Mesenchymal stem cell (in vitro differentiated cells and primary cell): ENCODE measurements at regions not wholly inside any gene's neighbourhood (a gene's known extent, or its start where the extent isn't known, plus 50 kb on each side); places are given as distances from the start of the nearest gene placed in this dataset.

Experiments used
- DNase-seq: peaks from one replicate; pipeline ENCODE4 v3.0.0-alpha.2; 2013
- H2AFZ ChIP-seq: one replicate; pipeline ENCODE4 v1.6.1; 2013; ENCODE audit warnings: low read depth, mild to moderate bottlenecking, control low read depth, inconsistent platforms, low read length, moderate library complexity
- H2AK5ac ChIP-seq: 2 replicates; pipeline ENCODE4 v1.6.1; 2013; ENCODE audit warnings: low read length, moderate library complexity, mild to moderate bottlenecking, inconsistent platforms; ENCODE audit not compliant: severe bottlenecking
- H2BK120ac ChIP-seq: one replicate; pipeline ENCODE4 v1.6.1; 2013; ENCODE audit warnings: low read depth, mild to moderate bottlenecking, inconsistent platforms, low read length, moderate library complexity
- H2BK12ac ChIP-seq, 2 experiments: one replicate each; pipeline ENCODE4 v1.6.1; 2013; ENCODE audit warnings: inconsistent platforms in 2 of 2, low read length in 2 of 2, mild to moderate bottlenecking in 2 of 2, moderate library complexity in 2 of 2, control low read depth in 1 of 2
- H2BK15ac ChIP-seq: one replicate; pipeline ENCODE4 v1.6.1; 2013; ENCODE audit warnings: mild to moderate bottlenecking, low read depth, inconsistent platforms; ENCODE audit not compliant: poor library complexity, severe bottlenecking
- H2BK5ac ChIP-seq: 2 replicates; pipeline ENCODE4 v1.6.1; 2013; ENCODE audit warnings: low read depth, mild to moderate bottlenecking, low read length, control low read depth, inconsistent platforms; ENCODE audit not compliant: poor library complexity, severe bottlenecking
- H3K14ac ChIP-seq, 2 experiments: one replicate each; pipeline ENCODE4 v1.6.1; 2013; ENCODE audit warnings: inconsistent platforms in 2 of 2, low read length in 2 of 2, control low read depth in 1 of 2, mild to moderate bottlenecking in 1 of 2, moderate library complexity in 1 of 2
- H3K18ac ChIP-seq, 2 experiments: one replicate each; pipeline ENCODE4 v1.6.1; 2013; ENCODE audit warnings: inconsistent platforms in 2 of 2, low read length in 2 of 2, control low read depth in 1 of 2, low read depth in 1 of 2, mild to moderate bottlenecking in 1 of 2
- H3K23ac ChIP-seq, 2 experiments: one replicate each; pipeline ENCODE4 v1.6.1; 2013; ENCODE audit warnings: inconsistent platforms in 2 of 2, low read length in 2 of 2, mild to moderate bottlenecking in 2 of 2, moderate library complexity in 2 of 2, control low read depth in 1 of 2
- H3K27ac ChIP-seq: 2 replicates; pipeline ENCODE4 v1.5.1; 2013; ENCODE audit warnings: mild to moderate bottlenecking, moderate library complexity, low read length, control low read depth, inconsistent platforms; ENCODE audit not compliant: poor library complexity, severe bottlenecking
- H3K27me3 ChIP-seq, 2 experiments: 2 replicates each; pipeline versions ENCODE4 v1.6.1 to v1.7.0; 2013; ENCODE audit warnings: low read length in 2 of 2, mild to moderate bottlenecking in 2 of 2, moderate library complexity in 2 of 2, control low read depth in 1 of 2, inconsistent platforms in 1 of 2; ENCODE audit not compliant: control insufficient read depth in 1 of 2, insufficient read depth in 1 of 2
- H3K36me3 ChIP-seq, 2 experiments: 2 replicates each; pipeline versions ENCODE4 v1.6.1 to v1.7.0; 2013; ENCODE audit warnings: low read length in 2 of 2, control low read depth in 1 of 2, inconsistent platforms in 1 of 2, low read depth in 1 of 2, mild to moderate bottlenecking in 1 of 2; ENCODE audit not compliant: insufficient read depth in 2 of 2, control insufficient read depth in 1 of 2
- H3K4ac ChIP-seq, 2 experiments: one replicate each; pipeline ENCODE4 v1.6.1; 2013; ENCODE audit warnings: inconsistent platforms in 2 of 2, low read length in 2 of 2, mild to moderate bottlenecking in 2 of 2, moderate library complexity in 2 of 2, control low read depth in 1 of 2, low read depth in 1 of 2
- H3K4me1 ChIP-seq: 2 replicates; pipeline ENCODE4 v1.6.1; 2013; ENCODE audit warnings: low read depth, low read length, control low read depth; ENCODE audit not compliant: control insufficient read depth, insufficient read depth
- H3K4me2 ChIP-seq: 2 replicates; pipeline ENCODE4 v1.6.1; 2013; ENCODE audit warnings: low read length, mild to moderate bottlenecking, inconsistent platforms; ENCODE audit not compliant: poor library complexity, severe bottlenecking
- H3K4me3 ChIP-seq, 2 experiments: 2 replicates each; pipeline versions ENCODE4 v1.5.1 to v1.7.0; 2013; ENCODE audit warnings: low read length in 2 of 2, mild to moderate bottlenecking in 2 of 2, control low read depth in 1 of 2, low read depth in 1 of 2; ENCODE audit not compliant: insufficient read depth in 1 of 2
- H3K79me1 ChIP-seq: replicated peaks from 2 replicates; pipeline ENCODE4 v1.6.1; 2013; ENCODE audit warnings: mild to moderate bottlenecking, control low read depth, low read length, inconsistent platforms; ENCODE audit not compliant: poor library complexity, severe bottlenecking
- H3K9ac ChIP-seq: 2 replicates; pipeline ENCODE4 v1.7.0; 2013; ENCODE audit warnings: mild to moderate bottlenecking, low read length, moderate library complexity
- H3K9me3 ChIP-seq: 2 replicates; pipeline ENCODE4 v1.7.0; 2013; ENCODE audit warnings: mild to moderate bottlenecking, low read length; ENCODE audit not compliant: control insufficient read depth
- H4K8ac ChIP-seq: one replicate; pipeline ENCODE4 v1.6.1; 2013; ENCODE audit warnings: inconsistent platforms, mild to moderate bottlenecking, low read length, moderate library complexity
- H4K91ac ChIP-seq: one replicate; pipeline ENCODE4 v1.6.1; 2013; ENCODE audit warnings: mild to moderate bottlenecking, low read length, inconsistent platforms
- WGBS: methylation state at CpG from one replicate; pipeline ENCODE4 v1.1.7; 2013; ENCODE audit warnings: mixed read lengths; 5-methylcytosine and 5-hydroxymethylcytosine counted together

- Histone ChIP-seq H2BK15ac (no peak overlapping the region), H2AFZ (no peak overlapping the region), H3K79me1 (no peaks in the 10 kb centered on the region), H2BK120ac (no peak overlapping the region), H2BK5ac (no peak overlapping the region), H3K14ac (no peak overlapping the region), H4K8ac (no peak overlapping the region), H3K4me3 (no peak overlapping the region), H3K9ac (no peak overlapping the region), H3K27ac (no peak overlapping the region), H2AK5ac (no peak overlapping the region), H3K36me3 (no peaks in the 10 kb centered on the region), H3K4ac (no peak overlapping the region), H3K4me2 (no peak overlapping the region), H2BK12ac (no peak overlapping the region), H3K18ac (no peak overlapping the region), H3K9me3 (no peaks in the 10 kb centered on the region), H3K27me3 (peaks cover 77 to 96% of the 10 kb centered on the region in 2 experiments), H3K23ac (no peak overlapping the region), H4K91ac (no peak overlapping the region), H3K4me1 (no peaks in the 10 kb centered on the region)
- 77% methylated on average over 8 of the region's 8 CpGs for WGBS
- DNase-seq, result no peak
Measured at GRCh38 chr5:172584638-172585037, 56.4 kb upstream of the NEURL1B start.

DNA sequence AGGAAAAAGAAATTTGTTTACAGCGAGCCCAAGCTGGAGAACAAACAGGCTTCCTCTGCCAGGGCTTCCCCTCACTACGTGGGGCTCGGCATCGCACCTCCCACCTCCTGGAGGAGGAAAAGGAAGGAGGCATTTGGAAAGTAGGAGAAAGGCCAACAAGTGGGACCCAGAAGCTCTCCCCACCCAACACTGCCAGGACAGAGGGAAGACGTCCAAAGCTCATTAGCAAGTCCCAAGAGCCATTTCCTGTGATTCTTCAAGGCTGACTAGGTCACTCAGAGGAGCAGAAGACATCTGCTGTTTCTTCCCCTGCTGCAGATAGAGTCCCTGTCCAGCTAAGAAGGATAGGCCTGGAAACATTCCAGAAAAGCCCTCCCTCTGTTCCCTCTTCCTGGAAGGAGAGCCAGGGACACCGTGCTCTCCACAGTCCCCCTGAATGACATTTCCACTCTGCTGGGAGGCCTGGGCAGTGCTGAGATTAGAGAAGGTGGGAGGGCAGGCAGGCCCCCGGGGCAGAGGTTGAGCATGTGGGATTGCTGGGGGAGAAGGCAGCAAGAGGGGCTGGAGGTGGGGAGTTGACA lies 57.0 kb upstream of the NEURL1B start:
- H3K18ac ChIP-seq, result no peak overlapping the region
- no peak overlapping the region for H2BK120ac ChIP-seq

DNA sequence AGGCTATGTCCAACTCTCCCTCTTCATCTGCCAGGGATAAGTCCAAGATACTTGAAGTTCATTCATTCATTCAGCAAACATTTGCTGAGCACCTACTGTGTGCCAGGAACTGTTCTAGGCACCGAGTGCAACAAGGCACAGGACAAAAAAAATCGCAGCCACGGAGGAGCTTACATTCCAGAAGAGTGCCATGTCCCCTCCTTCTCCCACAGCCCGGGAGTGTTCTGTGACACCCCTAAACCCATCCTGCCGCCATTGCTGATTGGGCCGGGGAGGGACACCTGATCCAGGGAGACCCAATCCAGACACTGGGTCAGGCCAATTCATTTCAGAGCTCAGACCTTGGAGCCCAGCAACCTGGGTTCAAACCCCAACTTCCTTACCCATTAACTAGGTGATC lies 58.1 kb upstream of the NEURL1B start:
- no peak overlapping the region for H3K23ac ChIP-seq
- no peak for DNase-seq
- H2BK120ac ChIP-seq, result no peak overlapping the region
- H3K4me3 ChIP-seq, result no peak overlapping the region
- no peak overlapping the region for H3K18ac ChIP-seq
- no peak overlapping the region for H3K4me2 ChIP-seq
- H3K36me3 ChIP-seq, result no peaks in the 10 kb centered on the region
- H4K91ac ChIP-seq, result no peak overlapping the region
- H2BK12ac ChIP-seq, result no peak overlapping the region
- H3K9me3 ChIP-seq, result no peaks in the 10 kb centered on the region
- H3K27ac ChIP-seq, result no peak overlapping the region
- no peak overlapping the region for H3K4ac ChIP-seq
- H2BK5ac ChIP-seq, result no peak overlapping the region
- no peak overlapping the region for H2AFZ ChIP-seq
- H3K79me1 ChIP-seq, result no peaks in the 10 kb centered on the region
- no peak overlapping the region for H2BK15ac ChIP-seq
- no peaks in the 10 kb centered on the region for H3K4me1 ChIP-seq
- no peak overlapping the region for H2AK5ac ChIP-seq
- H3K9ac ChIP-seq, result no peak overlapping the region
- H4K8ac ChIP-seq, result no peak overlapping the region
- 93% methylated on average over 6 of the region's 6 CpGs for WGBS
- no peak overlapping the region for H3K14ac ChIP-seq
- peaks cover 70 to 88% of the 10 kb centered on the region in 2 experiments for H3K27me3 ChIP-seq

More for the DNA sequence above, 57.0 kb upstream of the NEURL1B start:
- no peak overlapping the region for H2AFZ ChIP-seq
- H3K79me1 ChIP-seq, result no peaks in the 10 kb centered on the region
- H3K4ac ChIP-seq, result no peak overlapping the region
- no peak overlapping the region for H3K23ac ChIP-seq
- no peak for DNase-seq
- no peak overlapping the region for H2BK12ac ChIP-seq
- 43% methylated on average over 7 of the region's 7 CpGs for WGBS
- no peak overlapping the region for H3K4me3 ChIP-seq
- no peak overlapping the region for H3K9ac ChIP-seq
- no peak overlapping the region for H3K4me2 ChIP-seq
- H3K36me3 ChIP-seq, result no peaks in the 10 kb centered on the region
- no peak overlapping the region for H3K27ac ChIP-seq
- H3K4me1 ChIP-seq, result no peaks in the 10 kb centered on the region
- no peak overlapping the region for H4K91ac ChIP-seq
- peaks cover 74 to 90% of the 10 kb centered on the region in 2 experiments for H3K27me3 ChIP-seq
- H3K14ac ChIP-seq, result no peak overlapping the region
- H2BK5ac ChIP-seq, result no peak overlapping the region
- no peak overlapping the region for H2AK5ac ChIP-seq
- H4K8ac ChIP-seq, result no peak overlapping the region
- no peaks in the 10 kb centered on the region for H3K9me3 ChIP-seq
- H2BK15ac ChIP-seq, result no peak overlapping the region

- Histone ChIP-seq H2AFZ (no peak overlapping the region), H2BK5ac (no peak overlapping the region), H4K91ac (no peak overlapping the region), H3K14ac (no peak overlapping the region), H3K36me3 (no peaks in the 10 kb centered on the region), H3K4me2 (no peak overlapping the region), H3K27me3 (peaks cover 60 to 78% of the 10 kb centered on the region in 2 experiments), H2BK120ac (no peak overlapping the region), H3K4me3 (no peak overlapping the region), H3K4ac (no peak overlapping the region), H3K18ac (no peak overlapping the region), H2BK15ac (no peak overlapping the region), H3K79me1 (no peaks in the 10 kb centered on the region), H2AK5ac (no peak overlapping the region), H4K8ac (no peak overlapping the region), H3K23ac (no peak overlapping the region), H3K9ac (no peak overlapping the region), H3K27ac (no peak overlapping the region), H2BK12ac (no peak overlapping the region), H3K9me3 (no peaks in the 10 kb centered on the region), H3K4me1 (no peaks in the 10 kb centered on the region)
- DNase-seq, result no peak
- 95% methylated on average over 4 of the region's 4 CpGs for WGBS
Measured at GRCh38 chr5:172581315-172581714, 59.7 kb upstream of the NEURL1B start.
